Epithelial cell of esophagus (primary cell): ENCODE measurements at regions not wholly inside any gene's neighbourhood (a gene's known extent, or its start where the extent isn't known, plus 50 kb on each side); places are given as distances from the start of the nearest gene placed in this dataset.

ENCODE experiments used
- DNase-seq: peaks from one replicate; pipeline ENCODE4 v3.0.0; 2010; ENCODE audit warnings: low read depth
- H3K4me3 ChIP-seq: 2 replicates; pipeline ENCODE4 v1.5.1; 2011; ENCODE audit warnings: mild to moderate bottlenecking, low read length, control low read depth
- CTCF ChIP-seq: IDR thresholded peaks from 2 replicates; pipeline ENCODE4 v1.5.1; 2011; ENCODE audit warnings: low read depth, mild to moderate bottlenecking, low read length, control low read depth, inconsistent platforms; ENCODE audit not compliant: insufficient read depth; ENCODE audit errors: missing control alignments

DNA sequence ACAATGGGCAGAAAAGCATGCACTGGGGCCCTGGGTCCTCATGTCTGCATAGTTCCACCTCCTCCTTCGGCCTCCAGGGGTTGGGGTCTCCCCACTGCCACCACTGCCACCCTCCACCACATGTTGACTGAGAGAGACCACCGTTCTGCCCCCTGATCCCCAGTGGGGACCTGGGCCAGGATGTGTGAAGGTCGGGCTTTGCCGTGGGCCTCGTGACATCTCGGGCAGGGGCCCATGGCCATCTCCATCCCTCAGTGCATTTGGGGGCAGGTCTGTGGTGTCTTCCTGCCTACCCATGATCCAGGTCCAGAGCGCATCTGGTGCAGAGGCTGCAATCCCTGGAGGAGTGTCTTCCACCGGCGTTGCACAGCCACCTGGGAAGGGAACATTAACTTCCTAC lies 166.8 kb upstream of the POU3F3 start:
- DNase-seq: no peak
- TF ChIP-seq CTCF: no peak
- H3K4me3 ChIP-seq: no peak overlapping the region

DNA sequence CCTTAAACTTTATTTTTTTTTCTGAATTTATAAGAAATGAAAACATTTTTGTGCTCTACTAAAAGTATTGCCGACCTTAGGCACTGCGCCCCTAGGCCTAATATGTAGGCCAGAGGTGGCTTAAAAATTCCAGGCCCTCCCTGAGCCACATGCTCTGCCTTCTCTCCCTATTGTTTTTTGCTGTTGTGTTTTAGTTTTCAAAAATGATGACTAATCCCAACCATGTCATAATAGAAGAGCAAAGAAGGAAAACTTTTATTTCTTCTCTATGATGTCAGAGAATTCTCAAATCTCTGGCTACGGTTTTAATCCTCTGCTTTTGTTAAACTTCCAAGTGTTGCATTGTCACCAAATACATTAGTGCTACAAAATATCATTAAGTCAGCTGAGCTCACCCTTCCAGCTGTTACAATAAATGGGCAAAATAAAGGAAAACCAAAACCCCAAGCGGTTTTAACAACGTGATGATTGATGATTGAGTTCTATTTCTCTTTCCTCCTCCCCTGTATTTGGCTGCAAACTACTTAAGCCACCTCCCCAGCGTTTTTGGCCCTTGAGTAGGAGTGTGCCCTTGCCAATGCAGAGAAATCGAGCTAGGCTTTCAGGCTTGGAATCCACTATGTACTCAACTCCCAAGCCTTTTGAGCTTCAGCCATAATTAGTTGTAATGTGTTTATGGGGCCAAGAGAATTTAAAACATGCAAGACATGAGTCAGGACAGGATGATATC lies 163.5 kb upstream of the POU3F3 start:
- no peak overlapping the region for H3K4me3 ChIP-seq
- no peak for DNase-seq
- no peak for TF ChIP-seq CTCF

DNA sequence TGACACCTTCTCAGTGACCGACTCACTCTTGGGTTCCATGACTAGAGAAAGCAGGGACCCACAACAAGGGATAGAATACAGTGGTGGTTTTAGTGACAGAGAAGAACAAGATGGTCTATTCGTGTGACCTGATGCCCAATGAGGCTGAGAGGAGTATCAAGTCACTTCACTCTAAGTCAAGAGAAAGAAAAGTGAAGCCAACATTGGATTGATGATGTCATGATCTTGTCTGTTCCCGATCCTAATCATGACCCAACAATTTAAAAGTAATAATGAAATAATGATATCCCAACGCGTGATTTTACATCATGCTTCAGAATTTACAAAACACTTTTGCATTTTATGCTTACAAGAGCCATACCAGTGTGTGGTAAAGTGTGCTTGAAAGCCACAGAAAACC lies 155.6 kb upstream of the POU3F3 start:
- no peak for DNase-seq
- no peak for TF ChIP-seq CTCF
- H3K4me3 ChIP-seq: no peak overlapping the region

DNA sequence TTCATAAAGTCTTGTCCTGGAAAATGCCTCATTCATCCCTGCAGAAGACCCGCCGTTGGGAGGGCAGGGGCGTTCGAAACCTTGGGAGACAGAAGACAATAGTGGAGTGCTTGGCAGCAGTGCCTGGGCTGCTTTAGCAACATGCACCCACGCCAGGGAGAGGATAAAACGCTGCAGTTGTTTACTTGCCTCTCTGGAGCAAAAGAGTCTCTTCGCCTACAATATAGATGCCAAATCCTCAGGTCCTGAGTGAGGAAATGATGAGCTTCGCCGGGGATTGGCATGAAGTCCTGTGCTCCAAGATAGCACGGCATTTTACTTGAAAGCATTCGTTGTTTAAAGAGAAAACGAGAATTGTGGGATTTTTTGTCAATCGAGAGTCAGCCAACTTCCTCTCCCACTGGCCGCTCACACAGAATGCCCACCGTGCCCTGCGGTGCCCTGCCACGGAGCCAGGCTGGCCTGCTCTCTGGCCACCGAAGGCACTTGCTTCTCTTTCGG lies 152.5 kb upstream of the POU3F3 start:
- no peak overlapping the region for H3K4me3 ChIP-seq
- TF ChIP-seq CTCF: no peak
- no peak for DNase-seq

DNA sequence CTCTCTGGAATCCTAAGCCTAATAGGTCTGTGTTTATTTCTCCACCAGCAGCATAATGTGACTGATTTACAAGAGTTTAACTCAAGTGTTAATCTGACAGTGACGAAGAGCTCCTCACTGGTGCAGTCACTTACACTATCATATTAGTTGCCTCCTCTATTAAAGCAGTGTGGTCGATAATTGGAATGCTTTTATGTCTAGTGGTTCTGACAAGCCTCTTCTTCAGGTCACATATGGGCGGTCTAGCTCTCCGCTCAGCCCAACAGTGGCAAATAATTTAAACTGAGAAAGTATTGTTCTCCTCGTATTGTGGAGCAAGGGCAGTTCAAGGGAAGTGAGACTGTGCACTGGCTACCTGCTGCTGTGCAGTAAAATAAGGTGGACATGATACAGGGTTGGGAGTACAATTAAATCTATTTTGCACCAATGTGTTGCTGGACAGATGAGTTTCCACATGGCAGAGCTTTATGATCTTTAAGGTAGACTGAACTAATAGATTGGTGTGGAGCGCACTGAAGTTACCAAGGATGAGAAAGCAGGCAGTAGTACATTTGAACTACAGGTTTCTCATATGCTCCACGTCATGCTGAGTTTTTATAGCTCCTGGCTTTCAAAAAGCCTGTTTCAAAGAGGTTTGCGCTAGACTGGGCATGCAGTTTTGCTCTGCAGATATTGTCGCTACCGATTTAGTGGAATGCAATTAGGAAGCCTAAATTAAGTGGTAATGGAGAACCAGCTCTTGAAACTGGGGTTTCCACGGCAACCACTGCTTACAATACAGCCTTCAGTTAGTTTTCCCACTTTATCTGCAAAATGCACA lies 151.7 kb upstream of the POU3F3 start:
- peak; percentile 50 for DNase-seq
- TF ChIP-seq CTCF: no peak
- H3K4me3 ChIP-seq: no peak overlapping the region

- peak; percentile 56 for DNase-seq
- peak overlapping the region; percentile 30 for H3K4me3 ChIP-seq
- TF ChIP-seq CTCF: no peak
These were observed 150.2 kb upstream of the POU3F3 start for GRCh38 chr2:104703669-104704068.
